Heart right ventricle (tissue), 16 donors: ENCODE measurements at regions not wholly inside any gene's neighbourhood (a gene's known extent, or its start where the extent isn't known, plus 50 kb on each side); places are given as distances from the start of the nearest gene placed in this dataset.

ENCODE experiments used
- ATAC-seq, 8 donors: fragments of 200-7000 bp; cut with Tn5 transposase; one replicate each; pipeline ENCODE4 v1.9.1; 2020; ENCODE audit warnings: mild to moderate bottlenecking in 8 of 8, moderate library complexity in 8 of 8, moderate number of reproducible peaks in 1 of 8
- DNase-seq, 2 donors: peaks; one replicate each; pipeline ENCODE4 v3.0.0-alpha.2; 2020
- H3K27ac ChIP-seq, 10 donors: fragments of 200-600 bp; sonication (generic) in 2 of 10; one replicate each; pipeline versions ENCODE4 v1.5.0 to v1.8.0; 2020 to 2022; ENCODE audit warnings: mild to moderate bottlenecking in 3 of 10
- H3K27me3 ChIP-seq, 7 donors: fragments of 200-600 bp; one replicate each; pipeline ENCODE4 v1.8.0; 2021 to 2022; ENCODE audit warnings: mild to moderate bottlenecking in 2 of 7
- H3K36me3 ChIP-seq, 9 donors: fragments of 200-600 bp; sonication (generic) in 1 of 9; one replicate each; pipeline versions ENCODE4 v1.5.0 to v1.8.0; 2020 to 2022; ENCODE audit warnings: mild to moderate bottlenecking in 2 of 9
- H3K4me1 ChIP-seq, 9 donors: fragments of 200-600 bp; sonication (generic) in 1 of 9; one replicate each; pipeline versions ENCODE4 v1.5.0 to v1.8.0; 2020 to 2022; ENCODE audit warnings: mild to moderate bottlenecking in 4 of 9
- H3K4me3 ChIP-seq, 10 donors: fragments of 200-600 bp; sonication (generic) in 2 of 10; one replicate each; pipeline versions ENCODE4 v1.5.0 to v1.8.0; 2020 to 2022; ENCODE audit warnings: mild to moderate bottlenecking in 7 of 10, moderate library complexity in 2 of 10
- H3K9me3 ChIP-seq, 11 donors: fragments of 200-600 bp in 10 of 11; sonication (generic) in 2 of 11; one replicate each; pipeline versions ENCODE4 v1.5.0 to v1.8.0; 2013 to 2022; ENCODE audit warnings: mild to moderate bottlenecking in 2 of 11, control low read depth in 1 of 11, moderate library complexity in 1 of 11
- CTCF ChIP-seq, 9 donors: fragments of 200-600 bp; sonication (generic) in 2 of 9; IDR thresholded peaks; one replicate each; pipeline versions ENCODE4 v1.5.0 to v1.8.0; 2021 to 2022; ENCODE audit warnings: antibody characterized with exemption in 9 of 9, mild to moderate bottlenecking in 5 of 9, moderate library complexity in 1 of 9
- WGBS, 2 donors: extraction: QIAGEN DNeasy Blood & Tissue Kit; methylation state at CpG; one replicate each; pipeline ENCODE4 v1.1.7; 2013; ENCODE audit warnings: inconsistent platforms in 1 of 2; 5-methylcytosine and 5-hydroxymethylcytosine counted together
- intact Hi-C, 10 donors: fragments of 100-400 bp; cut with DNase I; formaldehyde crosslinking; loops; one replicate each; pipeline versions ENCODE4 v1.11.1 to v1.14.2; 2022
- donor health status: Arrhythmogenic right ventricular cardiomyopathy.
- donor health status: ischemic (EF 13 %, LVEDD 7.1; RV severe dilation, severe dysfunction).
- donor health status: healthy with polysubstance abuse.
- donor health status: DM: no; HTN: yes; CAD: no.
- donor health status: DM: no; HTN: no; CAD: no.
- donor health status: ischemic (EF 25% LVEDD 6.9; RV normal size, moderate dysfunction).
- donor health status: ischemic (EF 25% LVEDD 5.7; RV mildly dilated, moderate dysfunction).
- donor health status: healthy.
- donor health status: DM: yes; HTN: yes; CAD: no.
- donor health status: Ischemic cardiomyopathy.
- donor health status: ischemic (EF 35%, LVEDD 5.7; RV mildly dilated, moderate dysfunction).
- donor health status: nonischemic (EF 11% LVEDD 7.7; RV severe dilation, severe dysfunction).
- donor health status: DM: yes; HTN: yes; CAD: no.
- donor health status: PGD.
- donor health status: ischemic (EF 29% LVEDD 5.4; RV normal size, mild dysfunction).
- donor health status: nonischemic (EF 23%, LVEDD 6.1; RV moderate dilation, normal function).

- no peak for DNase-seq
- TF ChIP-seq CTCF (IDR thresholded peaks at IDR 0.05) = no peak
- ATAC-seq = no peak
- no peak overlapping the region for H3K4me3 ChIP-seq
- no peaks in the 10 kb centered on the region for H3K4me1 ChIP-seq
- 89 to 92% methylated on average over 7 of the region's 7 CpGs for WGBS, 2 donors
- H3K27me3 ChIP-seq = peaks cover 0 to 4% (median 0%) of the 10 kb centered on the region in 7 donors
- intact Hi-C loops = no loop called here
- H3K9me3 ChIP-seq = no peaks in the 10 kb centered on the region
- H3K36me3 ChIP-seq = no peaks in the 10 kb centered on the region
- H3K27ac ChIP-seq = no peak overlapping the region
Observed at GRCh38 chr2:22350621-22351020, 1034.4 kb upstream of the KLHL29 start.

- H3K4me1 ChIP-seq = no peaks in the 10 kb centered on the region
- no peak overlapping the region for H3K27ac ChIP-seq
- intact Hi-C loops = loop anchor here in 1 of 10 donors (5.0 kb wide), 1 partner anchor 991 kb away; no protein-coding TSS in a partner anchor
- peak; percentile 64 to 86 (median 82) for TF ChIP-seq CTCF (IDR thresholded peaks at IDR 0.05)
- H3K36me3 ChIP-seq = no peaks in the 10 kb centered on the region
- no peaks in the 10 kb centered on the region for H3K9me3 ChIP-seq
- no peak overlapping the region for H3K4me3 ChIP-seq
- ATAC-seq (peak in 3 of 8 donors; percentile 44 to 58 (median 46)), DNase-seq (peak; percentile 33 to 53)
- H3K27me3 ChIP-seq = peaks cover 0 to 4% (median 0%) of the 10 kb centered on the region in 7 donors
- 58 to 60% methylated on average over 4 of the region's 4 CpGs for WGBS, 2 donors
Observed at GRCh38 chr2:22355816-22356433, 1029.1 kb upstream of the KLHL29 start.

- ATAC-seq (no peak), DNase-seq (no peak)
- 9 to 27% methylated on average over 2 of the region's 2 CpGs for WGBS, 2 donors
- Histone ChIP-seq H3K4me3 (no peak overlapping the region), H3K27ac (no peak overlapping the region), H3K9me3 (no peaks in the 10 kb centered on the region), H3K27me3 (peaks cover 0 to 3% (median 0%) of the 10 kb centered on the region in 7 donors), H3K4me1 (no peaks in the 10 kb centered on the region), H3K36me3 (no peaks in the 10 kb centered on the region)
- intact Hi-C loops = loop anchor here in 1 of 10 donors (5.0 kb wide), 1 partner anchor 988 kb away; no protein-coding TSS in a partner anchor
- TF ChIP-seq CTCF (IDR thresholded peaks at IDR 0.05) = no peak
Observed at GRCh38 chr2:22359071-22359672, 1025.8 kb upstream of the KLHL29 start.

- DNase-seq = no peak
Observed at GRCh38 chr2:22360735-22361374, 1024.1 kb upstream of the KLHL29 start.

More at GRCh38 chr2:22360735-22361374, 1024.1 kb upstream of the KLHL29 start:
- H3K27me3 ChIP-seq = no peaks in the 10 kb centered on the region
- intact Hi-C loops = no loop called here
- WGBS, 2 donors = 50 to 57% methylated on average over 4 of the region's 4 CpGs
- no peak overlapping the region for H3K4me3 ChIP-seq
- no peaks in the 10 kb centered on the region for H3K4me1 ChIP-seq
- no peak for ATAC-seq
- H3K9me3 ChIP-seq = no peaks in the 10 kb centered on the region
- no peak for TF ChIP-seq CTCF (IDR thresholded peaks at IDR 0.05)
- H3K27ac ChIP-seq = no peak overlapping the region
- H3K36me3 ChIP-seq = no peaks in the 10 kb centered on the region
